Ishikawa (cell line): ENCODE measurements at regions not wholly inside any gene's neighbourhood (a gene's known extent, or its start where the extent isn't known, plus 50 kb on each side); places are given as distances from the start of the nearest gene placed in this dataset.

Experiments used
- CEBPB ChIP-seq: IDR thresholded peaks from 2 replicates; pipeline ENCODE4 v1.6.1; 2012
- CREB1 ChIP-seq: IDR thresholded peaks from 2 replicates; pipeline ENCODE4 v1.6.1; 2012; ENCODE audit warnings: low read depth
- EGR1 ChIP-seq: IDR thresholded peaks from 2 replicates; pipeline ENCODE4 v1.6.1; 2012
- EP300 ChIP-seq: IDR thresholded peaks from 2 replicates; pipeline ENCODE4 v1.6.1; 2012; ENCODE audit warnings: borderline replicate concordance
- MAX ChIP-seq: IDR thresholded peaks from 2 replicates; pipeline ENCODE4 v1.6.1; 2012
- NFIC ChIP-seq: IDR thresholded peaks from 2 replicates; pipeline ENCODE4 v1.6.1; 2012
- RAD21 ChIP-seq: IDR thresholded peaks from 2 replicates; pipeline ENCODE4 v1.6.1; 2012; ENCODE audit warnings: low read depth
- REST ChIP-seq: IDR thresholded peaks from 2 replicates; pipeline ENCODE4 v1.6.1; 2012; ENCODE audit warnings: low read depth, mild to moderate bottlenecking
- TEAD4 ChIP-seq: IDR thresholded peaks from 2 replicates; pipeline ENCODE4 v1.6.1; 2012
- USF1 ChIP-seq: IDR thresholded peaks from 2 replicates; pipeline ENCODE4 v1.6.1; 2012
- ZBTB7A ChIP-seq: IDR thresholded peaks from 2 replicates; pipeline ENCODE4 v1.6.1; 2012; ENCODE audit warnings: low read depth

GRCh38 chr1:61568460-61569302 lies 156.3 kb downstream of the TM2D1 start:
- TF ChIP-seq EGR1 (no peak), REST (no peak), RAD21 (no peak), NFIC (no peak), CEBPB (no peak), CREB1 (no peak), USF1 (no peak), ZBTB7A (no peak), EP300 (no peak), TEAD4 (no peak), MAX (no peak)
